IPS DF 6.9 (cell line): ENCODE measurements at regions not wholly inside any gene's neighbourhood (a gene's known extent, or its start where the extent isn't known, plus 50 kb on each side); places are given as distances from the start of the nearest gene placed in this dataset.

Experiments
- DNase-seq: peaks from one replicate; pipeline ENCODE4 v3.0.0-alpha.2; 2013; ENCODE audit warnings: low read depth, low spot score
- H3K27ac ChIP-seq: one replicate; pipeline ENCODE4 v1.5.1; 2013; ENCODE audit warnings: low read length, control low read depth
- H3K27me3 ChIP-seq: 2 replicates; pipeline ENCODE4 v1.6.1; 2013; ENCODE audit warnings: mild to moderate bottlenecking, low read length; ENCODE audit not compliant: control insufficient read depth, insufficient read depth
- H3K36me3 ChIP-seq: 2 replicates; pipeline ENCODE4 v1.6.1; 2013; ENCODE audit warnings: low read length; ENCODE audit not compliant: control insufficient read depth, insufficient read depth
- H3K4me1 ChIP-seq: 2 replicates; pipeline ENCODE4 v1.6.1; 2013; ENCODE audit warnings: low read length; ENCODE audit not compliant: control insufficient read depth, insufficient read depth
- H3K4me3 ChIP-seq: 2 replicates; pipeline ENCODE4 v1.5.1; 2013; ENCODE audit warnings: mild to moderate bottlenecking, low read length
- H3K9me3 ChIP-seq: 2 replicates; pipeline ENCODE4 v1.6.1; 2013; ENCODE audit warnings: low read length, inconsistent platforms; ENCODE audit not compliant: control insufficient read depth, insufficient read depth
- WGBS: extraction: QIAGEN DNeasy Blood & Tissue Kit; methylation state at CpG from one replicate; pipeline ENCODE4 v1.1.7; 2013; ENCODE audit warnings: mixed read lengths, missing lambda C conversion rate; ENCODE audit not compliant: insufficient read length, insufficient coverage; 5-methylcytosine and 5-hydroxymethylcytosine counted together

DNA sequence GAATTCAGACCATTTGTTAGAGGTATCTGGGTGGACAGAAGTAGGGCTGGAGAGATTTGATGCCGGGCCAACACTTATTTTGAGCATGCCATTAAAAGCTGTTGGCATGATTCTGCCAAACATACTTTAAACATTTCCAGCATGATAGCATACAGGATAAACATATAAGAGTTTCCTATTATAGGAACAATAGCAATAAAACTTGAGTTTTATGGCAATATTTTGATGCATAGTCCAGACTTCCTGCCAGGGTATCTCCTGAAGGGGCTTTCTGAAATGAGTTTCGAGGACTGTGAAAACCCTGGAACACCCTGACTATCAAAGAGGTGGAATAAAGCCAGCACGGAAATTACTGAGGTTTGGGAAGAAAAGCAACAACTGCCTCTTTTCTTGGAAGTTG is 1398.0 kb upstream of the NXPH2 start:
- no peak overlapping the region for H3K4me3 ChIP-seq
- DNase-seq = no peak
- WGBS = no CpG with 5 or more reads among the region's 3 CpGs
- no peaks in the 10 kb centered on the region for H3K4me1 ChIP-seq
- no peaks in the 10 kb centered on the region for H3K36me3 ChIP-seq
- H3K27me3 ChIP-seq = no peaks in the 10 kb centered on the region
- no peaks in the 10 kb centered on the region for H3K9me3 ChIP-seq
- no peak overlapping the region for H3K27ac ChIP-seq

DNA sequence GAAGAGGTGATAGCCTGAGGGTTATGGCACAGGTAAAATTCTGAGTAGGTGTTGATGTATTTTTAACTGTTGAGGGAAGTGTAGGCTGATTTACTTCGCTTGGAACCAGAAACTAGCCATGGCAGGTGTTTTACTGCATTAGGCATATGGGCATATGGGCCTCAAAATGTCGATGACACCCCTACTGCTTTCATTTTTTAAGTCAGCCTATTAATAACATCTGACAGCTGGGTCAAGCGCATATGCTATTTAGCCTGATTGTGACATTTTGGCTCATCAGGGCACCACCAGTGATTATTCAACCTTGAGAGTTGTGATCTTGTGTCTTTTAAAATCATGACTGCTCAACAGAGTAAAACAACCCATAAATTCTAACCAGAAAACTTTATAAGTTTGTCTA is 1396.9 kb upstream of the NXPH2 start:
- Histone ChIP-seq H3K4me1 (no peaks in the 10 kb centered on the region), H3K27me3 (no peaks in the 10 kb centered on the region), H3K27ac (no peak overlapping the region), H3K36me3 (no peaks in the 10 kb centered on the region), H3K4me3 (no peak overlapping the region), H3K9me3 (no peaks in the 10 kb centered on the region)
- DNase-seq = no peak
- WGBS = no CpG with 5 or more reads among the region's 3 CpGs

DNA sequence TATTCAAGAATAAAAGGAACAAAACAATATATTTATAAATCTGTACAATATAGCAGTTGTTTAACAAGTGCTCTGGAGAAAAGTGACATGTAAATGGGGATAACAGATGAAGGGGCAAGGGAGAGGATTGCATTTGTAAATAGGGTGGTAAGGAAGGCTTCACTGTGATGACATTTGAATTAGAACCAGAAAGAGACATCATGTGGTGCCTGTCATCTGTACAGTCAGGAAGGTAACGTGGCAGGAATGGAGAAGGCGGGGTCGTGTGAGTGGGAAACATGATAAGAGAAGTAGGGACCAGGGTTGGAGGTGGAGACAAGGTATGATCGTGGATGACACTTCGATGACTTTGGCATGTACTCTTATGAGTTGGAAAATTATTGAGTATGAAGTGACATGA is 1393.6 kb upstream of the NXPH2 start:
- H3K27me3 ChIP-seq = no peaks in the 10 kb centered on the region
- H3K36me3 ChIP-seq = no peaks in the 10 kb centered on the region
- no peak overlapping the region for H3K27ac ChIP-seq
- no peak overlapping the region for H3K4me3 ChIP-seq
- H3K9me3 ChIP-seq = no peaks in the 10 kb centered on the region
- no peak for DNase-seq
- no CpG with 5 or more reads among the region's 5 CpGs for WGBS
- H3K4me1 ChIP-seq = no peaks in the 10 kb centered on the region

DNA sequence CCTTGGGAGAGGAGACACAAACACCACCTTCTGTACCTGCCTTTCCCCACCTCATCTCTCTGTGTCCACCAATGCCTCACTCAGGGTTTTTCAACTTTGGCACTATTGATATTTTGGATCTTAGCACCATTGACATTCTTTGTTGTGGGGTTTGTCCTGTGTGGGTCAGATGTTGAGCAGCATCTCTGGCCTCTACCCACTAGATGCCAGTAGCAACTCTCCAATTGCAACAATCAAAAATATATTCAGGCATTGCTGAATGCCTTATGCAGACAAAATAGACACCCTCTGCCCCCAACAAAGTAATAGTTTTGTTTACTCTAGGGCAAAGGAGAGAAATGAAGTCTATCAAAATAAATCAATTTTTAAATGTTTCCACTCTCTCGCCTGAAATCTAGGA is 1384.3 kb upstream of the NXPH2 start:
- Histone ChIP-seq H3K9me3 (no peaks in the 10 kb centered on the region), H3K27me3 (no peaks in the 10 kb centered on the region), H3K4me1 (no peaks in the 10 kb centered on the region), H3K36me3 (no peaks in the 10 kb centered on the region), H3K27ac (no peak overlapping the region), H3K4me3 (no peak overlapping the region)
- no CpG with 5 or more reads among the region's 1 CpG for WGBS
- DNase-seq = no peak

DNA sequence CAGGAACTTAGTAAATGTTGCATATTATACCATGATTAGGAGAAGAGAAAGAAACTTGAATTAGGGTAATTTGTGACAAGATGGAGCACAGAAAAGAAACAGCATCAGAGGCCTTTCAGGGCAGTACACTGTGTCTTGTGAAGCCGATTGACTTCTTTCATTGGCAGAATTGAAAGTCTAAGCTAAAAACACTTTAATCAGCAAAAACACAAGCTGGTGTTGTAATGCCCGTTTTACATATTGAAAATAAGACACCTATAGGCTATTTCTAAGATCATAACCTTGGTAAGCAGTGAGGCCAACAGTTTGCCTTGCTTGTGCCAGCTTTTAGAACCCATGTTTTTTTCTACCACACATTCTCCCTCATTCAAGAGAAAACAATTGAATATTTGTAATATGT is 1378.1 kb upstream of the NXPH2 start:
- no peaks in the 10 kb centered on the region for H3K36me3 ChIP-seq
- H3K9me3 ChIP-seq = no peaks in the 10 kb centered on the region
- no peak for DNase-seq
- H3K4me3 ChIP-seq = no peak overlapping the region
- H3K27ac ChIP-seq = no peak overlapping the region
- no peaks in the 10 kb centered on the region for H3K27me3 ChIP-seq
- WGBS = no CpG with 5 or more reads among the region's 2 CpGs
- H3K4me1 ChIP-seq = no peaks in the 10 kb centered on the region

DNA sequence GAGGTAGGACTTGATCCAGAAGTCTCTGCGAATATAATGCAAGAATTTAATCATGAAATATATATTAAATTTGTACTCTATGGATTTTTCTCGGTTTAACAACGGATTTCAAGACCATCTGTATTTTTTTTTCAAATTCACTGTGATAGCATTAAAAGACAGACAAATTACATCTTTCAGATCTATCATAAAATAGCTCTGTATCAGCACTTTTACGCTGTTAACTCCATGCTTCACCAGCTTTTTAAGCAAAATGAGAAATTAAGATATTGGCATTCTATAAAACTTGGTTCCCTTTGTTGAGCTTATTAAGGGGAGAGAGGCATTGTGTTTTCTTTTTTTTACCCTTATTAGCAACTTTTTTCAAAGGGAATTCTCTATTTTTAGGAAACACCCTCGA is 1377.6 kb upstream of the NXPH2 start:
- no peak for DNase-seq
- Histone ChIP-seq H3K4me1 (no peaks in the 10 kb centered on the region), H3K36me3 (no peaks in the 10 kb centered on the region), H3K9me3 (no peaks in the 10 kb centered on the region), H3K27ac (no peak overlapping the region), H3K4me3 (no peak overlapping the region), H3K27me3 (no peaks in the 10 kb centered on the region)
- no CpG with 5 or more reads among the region's 5 CpGs for WGBS

DNA sequence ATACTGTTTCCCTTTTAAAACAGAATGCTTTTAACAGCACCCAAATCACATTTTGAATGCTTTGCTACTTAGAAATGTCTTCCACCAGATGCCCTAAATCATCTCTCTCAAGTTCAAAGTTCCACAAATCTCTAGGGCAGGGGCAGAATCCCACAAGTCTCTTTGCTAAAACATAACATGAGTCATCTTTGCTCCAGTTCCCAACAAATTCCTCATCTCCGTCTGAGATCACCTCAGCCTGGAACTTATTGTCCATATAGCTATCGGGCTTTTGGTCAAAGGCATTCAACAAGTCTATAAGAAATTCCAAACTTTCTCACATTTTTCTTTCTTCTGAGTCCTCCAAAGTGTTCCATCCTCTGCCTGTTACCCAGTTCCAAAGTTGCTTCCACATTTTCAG is 1374.5 kb upstream of the NXPH2 start:
- Histone ChIP-seq H3K4me1 (no peaks in the 10 kb centered on the region), H3K4me3 (no peak overlapping the region), H3K9me3 (no peaks in the 10 kb centered on the region), H3K27me3 (no peaks in the 10 kb centered on the region), H3K36me3 (no peaks in the 10 kb centered on the region), H3K27ac (no peak overlapping the region)
- no peak for DNase-seq
- WGBS = no CpG with 5 or more reads among the region's 2 CpGs

DNA sequence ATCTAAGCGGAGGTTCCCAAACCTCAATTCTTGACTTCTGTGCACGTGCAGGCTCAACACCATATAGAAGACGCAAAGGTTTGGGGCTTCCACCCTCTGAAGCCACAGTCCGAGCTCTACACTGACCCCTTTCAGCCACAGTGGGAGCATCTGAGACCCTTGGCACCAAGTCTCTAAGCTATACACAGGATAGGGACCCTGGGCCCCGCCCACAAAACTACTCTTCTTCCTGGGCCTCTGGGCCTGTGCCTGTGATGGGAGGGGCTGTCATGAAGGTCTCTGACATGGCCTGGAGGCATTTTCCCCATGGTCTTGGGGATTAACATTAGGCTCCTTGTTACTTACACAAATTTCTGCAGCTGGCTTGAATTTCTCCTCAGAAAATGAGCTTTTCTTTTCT is 1374.1 kb upstream of the NXPH2 start:
- no peak for DNase-seq
- Histone ChIP-seq H3K27ac (no peak overlapping the region), H3K36me3 (no peaks in the 10 kb centered on the region), H3K9me3 (no peaks in the 10 kb centered on the region), H3K4me1 (no peaks in the 10 kb centered on the region), H3K4me3 (no peak overlapping the region), H3K27me3 (no peaks in the 10 kb centered on the region)
- no CpG with 5 or more reads among the region's 5 CpGs for WGBS

DNA sequence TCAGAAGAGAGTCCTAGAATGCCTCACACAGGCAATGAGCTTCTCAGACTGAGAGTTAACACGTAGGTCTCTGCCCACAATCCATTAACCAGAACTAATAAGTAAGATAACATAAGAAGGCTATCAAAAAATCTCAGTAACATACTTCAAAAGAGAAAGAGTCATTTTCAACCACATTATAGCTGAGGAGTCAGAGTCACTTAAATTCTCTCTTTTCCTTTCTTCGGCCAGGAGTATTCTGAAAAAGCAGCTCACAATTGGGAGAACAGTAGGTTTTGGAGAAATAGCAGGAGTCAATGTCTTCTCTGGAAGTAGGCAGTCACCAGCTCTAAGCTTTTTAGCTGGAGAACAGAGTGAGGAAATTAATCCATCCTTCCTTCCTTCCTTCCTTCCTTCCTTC is 1364.4 kb upstream of the NXPH2 start:
- DNase-seq = no peak
- H3K27me3 ChIP-seq = no peaks in the 10 kb centered on the region
- H3K27ac ChIP-seq = no peak overlapping the region
- H3K36me3 ChIP-seq = no peaks in the 10 kb centered on the region
- no peaks in the 10 kb centered on the region for H3K4me1 ChIP-seq
- WGBS = no CpG with 5 or more reads among the region's 2 CpGs
- no peaks in the 10 kb centered on the region for H3K9me3 ChIP-seq
- no peak overlapping the region for H3K4me3 ChIP-seq

DNA sequence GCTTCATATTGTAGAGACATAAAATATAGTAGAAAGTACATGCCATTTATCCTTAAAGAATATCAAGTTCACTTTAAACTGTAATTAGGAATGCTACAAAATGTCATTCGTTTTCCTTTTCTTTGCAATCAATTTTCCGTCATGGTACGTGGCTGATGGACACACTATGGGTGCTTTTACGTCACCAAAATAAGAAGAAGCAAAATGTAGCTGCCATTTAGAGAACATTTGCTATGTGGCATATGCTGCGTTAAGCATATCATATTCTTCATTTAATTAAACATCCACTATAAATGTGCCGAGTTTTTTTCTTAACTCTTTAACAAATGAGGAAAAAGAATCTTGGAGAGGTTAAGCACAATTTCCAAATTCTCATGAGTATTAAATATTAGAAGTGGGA is 1358.5 kb upstream of the NXPH2 start:
- no peaks in the 10 kb centered on the region for H3K4me1 ChIP-seq
- H3K27me3 ChIP-seq = no peaks in the 10 kb centered on the region
- no peak for DNase-seq
- H3K4me3 ChIP-seq = no peak overlapping the region
- WGBS = no CpG with 5 or more reads among the region's 6 CpGs
- no peak overlapping the region for H3K27ac ChIP-seq
- no peaks in the 10 kb centered on the region for H3K36me3 ChIP-seq
- no peaks in the 10 kb centered on the region for H3K9me3 ChIP-seq

DNA sequence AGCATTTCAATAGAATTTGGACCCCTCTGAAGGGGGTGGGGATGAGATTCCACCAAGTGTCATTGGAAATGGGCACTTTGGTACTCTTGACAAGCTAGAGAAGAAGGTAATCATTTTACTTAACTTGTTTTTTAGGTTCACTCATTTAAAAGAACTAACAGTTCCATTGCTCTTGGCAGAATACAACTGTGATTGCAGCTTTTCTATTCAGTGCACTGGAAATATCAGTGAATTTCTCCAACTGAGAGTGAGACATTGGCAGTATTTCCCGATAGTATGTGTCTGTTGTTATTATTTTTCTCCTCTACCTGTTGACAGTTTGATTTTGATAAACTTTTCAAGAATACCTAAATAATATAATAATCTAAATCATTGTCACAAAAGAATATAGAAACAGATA is 1356.7 kb upstream of the NXPH2 start:
- no peaks in the 10 kb centered on the region for H3K27me3 ChIP-seq
- H3K4me1 ChIP-seq = no peaks in the 10 kb centered on the region
- H3K36me3 ChIP-seq = no peaks in the 10 kb centered on the region
- no peak for DNase-seq
- no peak overlapping the region for H3K27ac ChIP-seq
- no peaks in the 10 kb centered on the region for H3K9me3 ChIP-seq
- no CpG with 5 or more reads among the region's 1 CpG for WGBS
- no peak overlapping the region for H3K4me3 ChIP-seq
